H1 (cell line): ENCODE measurements at regions not wholly inside any gene's neighbourhood (a gene's known extent, or its start where the extent isn't known, plus 50 kb on each side); places are given as distances from the start of the nearest gene placed in this dataset.

ENCODE experiments used
- CTCF ChIA-PET: fragments of 300-600 bp; sonication (Branson Sonifier 250); formaldehyde crosslinking; loops from one replicate; lab custom pipeline; 2021; ENCODE audit not compliant: partially characterized antibody; lab: Charles Lee
- POLR2A ChIA-PET: fragments of 300-600 bp; sonication (Branson Sonifier 250); formaldehyde crosslinking; loops from one replicate; lab custom pipeline; 2021; ENCODE audit warnings: inconsistent platforms; ENCODE audit not compliant: partially characterized antibody; lab: Charles Lee
- DNase-seq, 2 experiments: peaks; one replicate each; pipeline versions ENCODE4 v3.0.0 to v3.0.0-alpha.2; 2010 to 2022; ENCODE audit warnings: low spot score in 2 of 2, low read depth in 1 of 2, mixed read lengths in 1 of 2
- FAIRE-seq: peaks from 2 replicates; lab custom pipeline; 2011; peaks lifted over from hg19 to GRCh38; lab: Jason Lieb, UNC
- H2AFZ ChIP-seq: 2 replicates; pipeline ENCODE4 v1.8.1; 2012; ENCODE audit warnings: low read length, inconsistent platforms
- H2AK5ac ChIP-seq: 2 replicates; pipeline ENCODE4 v1.6.1; 2013; ENCODE audit warnings: low read depth, low read length
- H2BK120ac ChIP-seq: replicated peaks from 2 replicates; pipeline ENCODE3; 2013; ENCODE audit warnings: low read depth, low read length, inconsistent platforms
- H2BK12ac ChIP-seq: 2 replicates; pipeline ENCODE4 v1.6.1; 2013; ENCODE audit warnings: low read depth, low read length
- H2BK15ac ChIP-seq: 2 replicates; pipeline ENCODE4 v1.6.1; 2013; ENCODE audit warnings: low read length
- H2BK20ac ChIP-seq: 2 replicates; pipeline ENCODE4 v1.6.1; 2013; ENCODE audit warnings: low read length
- H2BK5ac ChIP-seq: 2 replicates; pipeline ENCODE4 v1.6.1; 2013; ENCODE audit warnings: low read depth, low read length
- H3K14ac ChIP-seq: 2 replicates; pipeline ENCODE4 v1.6.1; 2013; ENCODE audit warnings: inconsistent platforms; ENCODE audit not compliant: insufficient read length
- H3K18ac ChIP-seq: 2 replicates; pipeline ENCODE4 v1.6.1; 2013; ENCODE audit warnings: low read length; ENCODE audit errors: extremely low read depth
- H3K23ac ChIP-seq: 2 replicates; pipeline ENCODE4 v1.6.1; 2013; ENCODE audit warnings: inconsistent platforms; ENCODE audit not compliant: insufficient read length
- H3K23me2 ChIP-seq: 2 replicates; pipeline ENCODE4 v1.6.1; 2013; ENCODE audit warnings: low read depth, low read length
- H3K27ac ChIP-seq: 2 replicates; pipeline ENCODE4 v1.6.1; 2011; ENCODE audit warnings: low read depth, low read length, inconsistent platforms
- H3K27me3 ChIP-seq, 4 experiments: replicated peaks in 1 of 4; 1 replicate in 1 of 4; 2 replicates in 3 of 4; pipeline versions ENCODE4 v1.6.1 to v1.8.1; 2011 to 2013; ENCODE audit warnings: low read length in 3 of 4, mild to moderate bottlenecking in 3 of 4, inconsistent platforms in 2 of 4, mixed read lengths in 2 of 4, moderate library complexity in 1 of 4; ENCODE audit not compliant: control insufficient read depth in 3 of 4, insufficient read depth in 3 of 4; ENCODE audit errors: extremely low read depth in 1 of 4
- H3K36me3 ChIP-seq, 4 experiments: 2 replicates each; pipeline versions ENCODE4 v1.6.1 to v1.8.1; 2011 to 2013; ENCODE audit warnings: mild to moderate bottlenecking in 4 of 4, low read length in 3 of 4, moderate library complexity in 2 of 4, control low read depth in 1 of 4, inconsistent platforms in 1 of 4; ENCODE audit not compliant: insufficient read depth in 4 of 4, control insufficient read depth in 2 of 4
- H3K4ac ChIP-seq: replicated peaks from 2 replicates; pipeline ENCODE3; 2013; ENCODE audit warnings: low read length, low read depth, mixed read lengths, inconsistent platforms; ENCODE audit not compliant: insufficient read length
- H3K4me1 ChIP-seq, 4 experiments: replicated peaks in 1 of 4; 1 replicate in 1 of 4; 2 replicates in 3 of 4; pipeline versions ENCODE4 v1.6.1 to v1.8.1; 2011 to 2013; ENCODE audit warnings: low read length in 3 of 4, inconsistent platforms in 2 of 4, mixed read lengths in 1 of 4; ENCODE audit not compliant: insufficient read depth in 4 of 4, control insufficient read depth in 3 of 4
- H3K4me2 ChIP-seq, 2 experiments: 2 replicates each; pipeline versions ENCODE4 v1.6.1 to v1.8.1; 2011 to 2013; ENCODE audit warnings: low read depth in 2 of 2, low read length in 2 of 2, control low read depth in 1 of 2, inconsistent platforms in 1 of 2, mild to moderate bottlenecking in 1 of 2; ENCODE audit not compliant: insufficient read depth in 1 of 2
- H3K4me3 ChIP-seq, 4 experiments: fragments of 200-600, 300-600 bp in 1 of 4; sonication (generic), shearing (Covaris generic), sonication (Bioruptor Twin) in 1 of 4; 2 replicates each; pipeline versions ENCODE4 v1.5.1 to v1.8.1; 2011 to 2016; ENCODE audit warnings: low read length in 4 of 4, low read depth in 3 of 4, control low read depth in 2 of 4, inconsistent platforms in 2 of 4, mild to moderate bottlenecking in 2 of 4, mixed read lengths in 1 of 4, moderate library complexity in 1 of 4; ENCODE audit not compliant: insufficient read depth in 2 of 4; ENCODE audit errors: extremely low read depth in 1 of 4
- H3K56ac ChIP-seq: replicated peaks from 2 replicates; pipeline ENCODE3; 2013; ENCODE audit warnings: low read depth, mild to moderate bottlenecking, mixed read lengths, low read length, inconsistent platforms; ENCODE audit not compliant: insufficient read length
- H3K79me1 ChIP-seq: 2 replicates; pipeline ENCODE4 v1.6.1; 2013; ENCODE audit warnings: low read depth, low read length, control low read depth
- H3K79me2 ChIP-seq, 2 experiments: 2 replicates each; pipeline versions ENCODE4 v1.6.1 to v1.8.1; 2012 to 2013; ENCODE audit warnings: low read length in 2 of 2, mild to moderate bottlenecking in 2 of 2, inconsistent platforms in 1 of 2; ENCODE audit not compliant: insufficient read depth in 2 of 2, control insufficient read depth in 1 of 2
- H3K9ac ChIP-seq, 4 experiments: replicated peaks in 1 of 4; 1 replicate in 1 of 4; 2 replicates in 3 of 4; pipeline versions ENCODE4 v1.6.1 to v1.8.1; 2011 to 2013; ENCODE audit warnings: low read depth in 3 of 4, low read length in 3 of 4, control low read depth in 2 of 4, mild to moderate bottlenecking in 2 of 4, moderate library complexity in 2 of 4, inconsistent platforms in 1 of 4; ENCODE audit errors: extremely low read depth in 1 of 4
- H3K9me3 ChIP-seq, 2 experiments: 2 replicates each; pipeline versions ENCODE4 v1.6.1 to v1.8.1; 2012 to 2013; ENCODE audit warnings: mild to moderate bottlenecking in 2 of 2, moderate library complexity in 2 of 2, control low read depth in 1 of 2, inconsistent platforms in 1 of 2, low read depth in 1 of 2, low read length in 1 of 2, mixed read lengths in 1 of 2; ENCODE audit not compliant: insufficient read depth in 2 of 2
- H4K20me1 ChIP-seq, 2 experiments: replicated peaks in 1 of 2; 2 replicates each; pipeline versions ENCODE3 to v1.8.1; 2011 to 2013; ENCODE audit warnings: inconsistent platforms in 2 of 2, low read length in 2 of 2, mild to moderate bottlenecking in 1 of 2; ENCODE audit not compliant: insufficient read depth in 2 of 2, control insufficient read depth in 1 of 2
- H4K5ac ChIP-seq: 2 replicates; pipeline ENCODE4 v1.6.1; 2013; ENCODE audit warnings: low read length, low read depth, mixed read lengths, inconsistent platforms; ENCODE audit not compliant: insufficient read length
- H4K8ac ChIP-seq: 2 replicates; pipeline ENCODE4 v1.8.0; 2013; ENCODE audit warnings: mild to moderate bottlenecking, moderate library complexity, low read length, inconsistent platforms; ENCODE audit not compliant: insufficient read depth; ENCODE audit errors: extremely low read depth
- H4K91ac ChIP-seq: replicated peaks from 2 replicates; pipeline ENCODE3; 2013; ENCODE audit warnings: low read length, mixed read lengths, inconsistent platforms; ENCODE audit not compliant: insufficient read length
- ATF2 ChIP-seq: IDR thresholded peaks from 2 replicates; pipeline ENCODE4 v1.6.1; 2012; ENCODE audit warnings: low read length, inconsistent platforms
- BRCA1 ChIP-seq: IDR thresholded peaks from 2 replicates; pipeline ENCODE4 v1.6.1; 2012; ENCODE audit warnings: low read depth, low read length, improper control_type of control experiment
- EGR1 ChIP-seq: IDR thresholded peaks from 2 replicates; pipeline ENCODE4 v1.6.1; 2011; ENCODE audit warnings: low read depth, low read length, borderline replicate concordance
- FOSL1 ChIP-seq: IDR thresholded peaks from 2 replicates; pipeline ENCODE4 v1.6.1; 2011; ENCODE audit warnings: mild to moderate bottlenecking, low read depth, low read length, moderate library complexity; ENCODE audit not compliant: insufficient read depth
- JUN ChIP-seq: IDR thresholded peaks from 2 replicates; pipeline ENCODE4 v1.6.1; 2011; ENCODE audit warnings: low read depth, mild to moderate bottlenecking, improper control_type of control experiment, low read length
- POU5F1 ChIP-seq: IDR thresholded peaks from 2 replicates; pipeline ENCODE4 v1.6.1; 2011; ENCODE audit warnings: low read depth, mild to moderate bottlenecking, low read length, moderate library complexity
- SAP30 ChIP-seq: fragments of 300-600 bp; sonication (generic); IDR thresholded peaks from 2 replicates; pipeline ENCODE4 v1.7.1; 2012; ENCODE audit warnings: low read length, moderate library complexity, mild to moderate bottlenecking, inconsistent platforms; ENCODE audit not compliant: insufficient read depth, insufficient replicate concordance
- ZNF274 ChIP-seq: IDR thresholded peaks from 2 replicates; pipeline ENCODE4 v1.7.0; 2012; ENCODE audit warnings: low read length, borderline replicate concordance; ENCODE audit errors: extremely low read depth
- WGBS, 2 experiments: shearing (Covaris generic) in 1 of 2; methylation state at CpG; one replicate each; pipeline versions ENCODE4 v1.1.6 to v1.1.7; 2013 to 2015; ENCODE audit warnings: low lambda C conversion rate in 2 of 2, mixed read lengths in 2 of 2, inconsistent platforms in 1 of 2, low coverage in 1 of 2, missing lambda C conversion rate in 1 of 2; ENCODE audit not compliant: insufficient replicate concordance in 2 of 2, insufficient coverage in 1 of 2, insufficient read length in 1 of 2; ENCODE audit errors: extremely low coverage in 1 of 2, missing lambda C conversion rate in 1 of 2; 5-methylcytosine and 5-hydroxymethylcytosine counted together

GRCh38 chr12:91681751-91682150 lies 463.9 kb downstream of the BTG1 start:
- no peak for FAIRE-seq
- WGBS, 2 experiments = 100% methylated on average over 2 of the region's 11 CpGs; no CpG with 5 or more reads in 1 of the 2 experiments
- no peak overlapping the region for H2AK5ac ChIP-seq
- no peak overlapping the region for H3K4me2 ChIP-seq
- no peak overlapping the region for H3K4me3 ChIP-seq
- H2BK15ac ChIP-seq = no peak overlapping the region
- H3K4me1 ChIP-seq = no peaks in the 10 kb centered on the region
- no peaks in the 10 kb centered on the region for H3K36me3 ChIP-seq
- no peak overlapping the region for H3K9ac ChIP-seq
- no peak overlapping the region for H3K23ac ChIP-seq
- no peak overlapping the region for H3K14ac ChIP-seq
- ChIA-PET POLR2A (interaction anchor here (1.3 kb wide), 1 partner anchor 14 kb away, joined by 3 read pairs; no protein-coding TSS in a partner anchor), CTCF (no interaction called here)
- no peaks in the 10 kb centered on the region for H3K9me3 ChIP-seq
- no peaks in the 10 kb centered on the region for H3K23me2 ChIP-seq
- peak overlapping the region; percentile 51; the same call in 1 of the 2 replicates for H4K8ac ChIP-seq
- H3K18ac ChIP-seq = no peak overlapping the region
- H4K91ac ChIP-seq = no peak overlapping the region
- H3K27me3 ChIP-seq = no peaks in the 10 kb centered on the region
- no peak overlapping the region for H3K4ac ChIP-seq
- no peak overlapping the region for H2BK20ac ChIP-seq
- TF ChIP-seq JUN = no peak
- TF ChIP-seq EGR1 = no peak
- TF ChIP-seq ZNF274 = no peak
- no peak for TF ChIP-seq SAP30
- no peak for TF ChIP-seq BRCA1
- no peak for TF ChIP-seq POU5F1
- TF ChIP-seq FOSL1 = no peak
- TF ChIP-seq ATF2 = no peak
- no peak overlapping the region for H2BK5ac ChIP-seq
- no peak overlapping the region for H2BK12ac ChIP-seq
- H3K56ac ChIP-seq = no peak overlapping the region
- H3K79me2 ChIP-seq = no peaks in the 10 kb centered on the region
- peak overlapping the region; percentile 51; the same call in 1 of the 2 replicates for H2AFZ ChIP-seq
- no peaks in the 10 kb centered on the region for H4K20me1 ChIP-seq
- H2BK120ac ChIP-seq = no peak overlapping the region
- no peak overlapping the region for H3K27ac ChIP-seq
- H4K5ac ChIP-seq = no peak overlapping the region
- H3K79me1 ChIP-seq = no peaks in the 10 kb centered on the region
- no peak for DNase-seq
